ENCODE measurements at regions not wholly inside any gene's neighbourhood (a gene's known extent, or its start where the extent isn't known, plus 50 kb on each side); places are given as distances from the start of the nearest gene placed in this dataset.

- H3K9me3 ChIP-seq (ENCODE audit: low read depth, low read length): peaks cover 10% of the 10 kb centered on the region
- H3K4me1 ChIP-seq (ENCODE audit: insufficient read depth, low read length): no peaks in the 10 kb centered on the region
- no peaks in the 10 kb centered on the region for H3K27me3 ChIP-seq (ENCODE audit: insufficient read depth, low read length)
- no peak overlapping the region for H3K4me3 ChIP-seq (ENCODE audit: low read length)
Measured at GRCh38 chr18:55932675-55933074, 344.7 kb upstream of the TCF4 start.

GRCh38 chr18:55927831-55928230 is 339.8 kb upstream of the TCF4 start:
- H3K4me1 ChIP-seq (ENCODE audit: insufficient read depth, low read length): no peaks in the 10 kb centered on the region
- H3K4me3 ChIP-seq (ENCODE audit: low read length): no peak overlapping the region
- H3K9me3 ChIP-seq (ENCODE audit: low read depth, low read length): no peaks in the 10 kb centered on the region
- no peaks in the 10 kb centered on the region for H3K27me3 ChIP-seq (ENCODE audit: insufficient read depth, low read length)

DNA sequence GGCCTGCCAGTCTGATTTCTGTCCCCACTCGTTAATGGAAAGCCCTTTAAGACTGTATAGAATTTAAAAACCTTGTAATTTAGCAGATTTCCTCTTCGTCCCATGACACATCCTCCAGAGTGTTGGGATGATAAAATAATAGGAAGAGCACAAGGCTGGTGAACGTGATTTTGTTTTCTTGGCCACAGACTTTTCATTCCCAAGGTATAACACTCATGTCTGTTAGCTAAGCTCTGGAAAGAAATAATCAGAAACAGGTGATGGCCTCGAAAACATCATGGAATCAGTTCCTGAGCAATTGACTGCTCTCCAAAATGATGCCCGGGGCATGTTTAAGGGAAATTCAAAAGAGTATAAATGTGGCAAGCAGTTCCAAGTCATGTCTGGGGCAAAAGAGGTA is 337.8 kb upstream of the TCF4 start:
- no peaks in the 10 kb centered on the region for H3K9me3 ChIP-seq (ENCODE audit: low read depth, low read length)
- H3K4me3 ChIP-seq (ENCODE audit: low read length): no peak overlapping the region

GRCh38 chr18:55920063-55920462 is 332.1 kb upstream of the TCF4 start:
- no peak overlapping the region for H3K4me3 ChIP-seq (ENCODE audit: low read length)
- no peaks in the 10 kb centered on the region for H3K4me1 ChIP-seq (ENCODE audit: insufficient read depth, low read length)
- no peaks in the 10 kb centered on the region for H3K9me3 ChIP-seq (ENCODE audit: low read depth, low read length)
- H3K27me3 ChIP-seq (ENCODE audit: insufficient read depth, low read length): no peaks in the 10 kb centered on the region

More for the DNA sequence above, 337.8 kb upstream of the TCF4 start:
- H3K27me3 ChIP-seq (ENCODE audit: insufficient read depth, low read length): no peaks in the 10 kb centered on the region
- no peaks in the 10 kb centered on the region for H3K4me1 ChIP-seq (ENCODE audit: insufficient read depth, low read length)

- Histone ChIP-seq H3K4me3 (ENCODE audit: low read length) (no peak overlapping the region), H3K4me1 (ENCODE audit: insufficient read depth, low read length) (no peaks in the 10 kb centered on the region), H3K9me3 (ENCODE audit: low read depth, low read length) (no peaks in the 10 kb centered on the region)
Measured at GRCh38 chr18:55918444-55918843, 330.5 kb upstream of the TCF4 start.

GRCh38 chr18:55912919-55913318 is 324.9 kb upstream of the TCF4 start:
- no peaks in the 10 kb centered on the region for H3K4me1 ChIP-seq (ENCODE audit: insufficient read depth, low read length)
- no peak overlapping the region for H3K4me3 ChIP-seq (ENCODE audit: low read length)
- H3K27me3 ChIP-seq (ENCODE audit: insufficient read depth, low read length): no peaks in the 10 kb centered on the region
- no peaks in the 10 kb centered on the region for H3K9me3 ChIP-seq (ENCODE audit: low read depth, low read length)

More at GRCh38 chr18:55918444-55918843, 330.5 kb upstream of the TCF4 start:
- H3K27me3 ChIP-seq (ENCODE audit: insufficient read depth, low read length): no peaks in the 10 kb centered on the region

- Histone ChIP-seq H3K4me3 (ENCODE audit: low read length) (no peak overlapping the region), H3K9me3 (ENCODE audit: low read depth, low read length) (no peaks in the 10 kb centered on the region), H3K4me1 (ENCODE audit: insufficient read depth, low read length) (no peaks in the 10 kb centered on the region), H3K27me3 (ENCODE audit: insufficient read depth, low read length) (no peaks in the 10 kb centered on the region)
Measured at GRCh38 chr18:55912071-55912470, 324.1 kb upstream of the TCF4 start.

- no peaks in the 10 kb centered on the region for H3K27me3 ChIP-seq (ENCODE audit: insufficient read depth, low read length)
- H3K4me3 ChIP-seq (ENCODE audit: low read length): no peak overlapping the region
- H3K4me1 ChIP-seq (ENCODE audit: insufficient read depth, low read length): no peaks in the 10 kb centered on the region
- no peaks in the 10 kb centered on the region for H3K9me3 ChIP-seq (ENCODE audit: low read depth, low read length)
Measured at GRCh38 chr18:55910296-55910695, 322.3 kb upstream of the TCF4 start.

GRCh38 chr18:55908901-55909366 is 320.9 kb upstream of the TCF4 start:
- Histone ChIP-seq H3K4me1 (ENCODE audit: insufficient read depth, low read length) (no peaks in the 10 kb centered on the region), H3K4me3 (ENCODE audit: low read length) (no peak overlapping the region)

DNA sequence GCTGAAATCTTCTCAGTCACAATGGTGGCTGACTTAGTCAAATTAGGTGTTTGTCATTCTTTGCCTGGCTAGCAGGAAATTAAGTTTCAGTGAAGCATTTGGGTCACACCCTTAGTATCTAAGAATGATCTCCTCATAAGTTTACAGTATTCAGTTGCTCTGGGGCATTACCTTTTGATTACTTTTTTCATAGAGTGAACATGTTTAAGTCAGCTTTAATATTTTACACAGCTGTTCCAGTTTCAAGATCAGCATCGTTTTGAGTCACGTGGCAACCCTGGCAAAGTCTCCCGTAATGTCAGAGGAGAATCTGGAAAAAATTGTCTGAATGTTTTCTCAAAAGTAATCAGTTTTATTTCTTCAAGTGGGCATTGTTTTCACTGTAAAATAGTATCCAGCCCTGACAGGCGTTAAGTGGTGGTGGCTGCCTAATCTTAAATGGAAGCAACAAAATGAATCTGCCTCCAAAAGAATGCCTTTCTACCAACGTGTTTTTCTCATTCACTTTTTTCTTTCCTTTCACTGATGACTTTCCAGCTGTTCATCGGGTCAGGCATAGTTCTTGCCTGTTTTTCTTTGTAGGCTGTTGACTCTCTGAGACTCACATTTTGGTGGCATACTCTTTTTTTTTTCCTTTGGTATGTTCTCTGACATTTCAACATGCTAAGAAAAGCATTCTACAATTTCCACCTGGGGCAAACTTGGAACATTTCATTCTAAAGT is 319.6 kb upstream of the TCF4 start:
- H3K27me3 ChIP-seq (ENCODE audit: insufficient read depth, low read length): no peaks in the 10 kb centered on the region
- no peak overlapping the region for H3K4me3 ChIP-seq (ENCODE audit: low read length)
- no peaks in the 10 kb centered on the region for H3K4me1 ChIP-seq (ENCODE audit: insufficient read depth, low read length)
- no peaks in the 10 kb centered on the region for H3K9me3 ChIP-seq (ENCODE audit: low read depth, low read length)

More at GRCh38 chr18:55908901-55909366, 320.9 kb upstream of the TCF4 start:
- H3K9me3 ChIP-seq (ENCODE audit: low read depth, low read length): no peaks in the 10 kb centered on the region
- H3K27me3 ChIP-seq (ENCODE audit: insufficient read depth, low read length): no peaks in the 10 kb centered on the region

DNA sequence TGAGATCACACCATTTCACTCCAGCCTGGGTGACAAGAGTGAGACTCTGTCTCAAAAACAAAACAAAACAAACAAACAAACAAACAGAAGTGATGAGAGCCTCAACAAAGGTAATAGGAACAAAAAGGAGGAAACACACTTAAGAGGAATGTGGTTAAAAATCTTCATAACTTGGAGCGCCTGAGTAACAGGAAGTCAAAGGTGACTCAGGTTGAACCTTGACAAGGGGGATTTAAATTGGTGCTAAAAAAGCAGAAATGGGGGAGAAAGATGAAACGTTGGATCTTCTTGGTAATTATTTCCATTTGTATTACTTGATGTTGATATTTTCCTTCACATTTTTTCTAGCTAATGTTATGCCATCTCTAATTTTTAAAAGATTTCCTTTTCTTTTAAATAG is 318.5 kb upstream of the TCF4 start:
- H3K9me3 ChIP-seq (ENCODE audit: low read depth, low read length): no peaks in the 10 kb centered on the region
- no peaks in the 10 kb centered on the region for H3K27me3 ChIP-seq (ENCODE audit: insufficient read depth, low read length)
- no peak overlapping the region for H3K4me3 ChIP-seq (ENCODE audit: low read length)
- H3K4me1 ChIP-seq (ENCODE audit: insufficient read depth, low read length): no peaks in the 10 kb centered on the region

DNA sequence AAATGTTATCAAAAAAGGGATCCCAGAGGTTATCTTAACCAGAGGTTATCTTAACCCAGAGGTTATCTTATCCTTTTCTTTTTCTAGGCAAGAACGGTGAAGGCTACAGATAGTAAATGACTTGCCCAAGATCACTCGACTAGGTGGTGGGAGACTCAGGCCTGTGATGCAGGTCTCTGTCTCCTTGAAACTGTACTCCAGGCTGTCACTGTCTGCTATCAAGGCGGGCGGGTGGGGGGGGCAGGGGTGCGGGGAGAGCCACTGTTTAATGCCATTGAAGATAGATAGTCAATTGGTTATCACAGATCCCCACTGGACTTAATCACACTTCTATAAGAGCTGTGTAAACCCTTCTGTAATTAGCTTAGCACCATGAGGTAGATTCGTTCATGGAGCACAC is 315.9 kb upstream of the TCF4 start:
- Histone ChIP-seq H3K9me3 (ENCODE audit: low read depth, low read length) (no peaks in the 10 kb centered on the region), H3K4me3 (ENCODE audit: low read length) (no peak overlapping the region), H3K4me1 (ENCODE audit: insufficient read depth, low read length) (no peaks in the 10 kb centered on the region), H3K27me3 (ENCODE audit: insufficient read depth, low read length) (no peaks in the 10 kb centered on the region)

DNA sequence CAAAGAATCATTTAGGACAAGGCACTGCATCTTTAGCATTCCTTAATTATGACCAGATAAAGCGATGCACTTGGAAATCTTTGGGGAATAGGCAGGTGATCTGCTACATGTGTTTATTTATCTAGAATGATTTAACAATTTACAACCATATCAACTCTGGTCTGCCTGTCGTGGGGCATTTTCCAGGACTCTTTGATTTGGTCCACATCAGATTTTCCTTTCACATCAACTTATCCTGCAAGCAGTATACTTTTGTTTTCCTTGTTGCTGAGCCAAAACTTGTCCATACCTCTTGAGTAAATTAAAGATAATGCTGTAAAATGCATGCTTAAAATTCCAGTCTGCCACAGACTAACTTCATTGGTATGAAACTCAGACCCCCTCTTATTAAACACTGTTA is 312.4 kb upstream of the TCF4 start:
- H3K27me3 ChIP-seq (ENCODE audit: insufficient read depth, low read length): no peaks in the 10 kb centered on the region
- H3K4me1 ChIP-seq (ENCODE audit: insufficient read depth, low read length): no peaks in the 10 kb centered on the region
- H3K4me3 ChIP-seq (ENCODE audit: low read length): no peak overlapping the region
- H3K9me3 ChIP-seq (ENCODE audit: low read depth, low read length): no peaks in the 10 kb centered on the region

DNA sequence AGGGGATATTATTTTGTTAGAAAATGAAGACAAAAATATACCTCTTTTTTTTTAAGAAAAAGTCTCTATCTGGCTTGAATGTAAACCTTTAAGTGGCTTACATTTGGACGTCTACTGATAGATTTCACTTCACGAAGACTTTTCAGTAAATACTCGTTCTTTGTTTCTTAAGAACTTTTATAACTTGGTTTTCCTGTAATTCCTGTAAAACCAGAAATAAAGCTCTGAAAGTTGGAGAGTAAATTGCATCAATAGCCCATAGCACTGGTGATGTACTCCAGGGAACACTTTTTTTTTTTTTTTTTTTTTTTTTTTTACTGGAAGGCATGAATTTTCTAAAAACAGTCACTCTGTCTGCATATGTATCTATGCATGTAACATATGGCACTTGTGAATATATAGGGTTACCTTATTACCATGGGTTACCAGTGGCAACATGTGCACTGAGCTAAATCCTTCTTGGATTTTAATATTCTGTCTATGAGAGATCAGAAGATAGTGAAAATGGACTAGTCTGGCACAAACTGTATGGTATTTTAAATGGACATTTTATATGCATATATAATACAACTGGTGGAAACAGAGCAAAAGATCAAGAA is 309.2 kb upstream of the TCF4 start:
- Histone ChIP-seq H3K9me3 (ENCODE audit: low read depth, low read length) (no peaks in the 10 kb centered on the region), H3K4me3 (ENCODE audit: low read length) (no peak overlapping the region), H3K27me3 (ENCODE audit: insufficient read depth, low read length) (no peaks in the 10 kb centered on the region), H3K4me1 (ENCODE audit: insufficient read depth, low read length) (no peaks in the 10 kb centered on the region)

DNA sequence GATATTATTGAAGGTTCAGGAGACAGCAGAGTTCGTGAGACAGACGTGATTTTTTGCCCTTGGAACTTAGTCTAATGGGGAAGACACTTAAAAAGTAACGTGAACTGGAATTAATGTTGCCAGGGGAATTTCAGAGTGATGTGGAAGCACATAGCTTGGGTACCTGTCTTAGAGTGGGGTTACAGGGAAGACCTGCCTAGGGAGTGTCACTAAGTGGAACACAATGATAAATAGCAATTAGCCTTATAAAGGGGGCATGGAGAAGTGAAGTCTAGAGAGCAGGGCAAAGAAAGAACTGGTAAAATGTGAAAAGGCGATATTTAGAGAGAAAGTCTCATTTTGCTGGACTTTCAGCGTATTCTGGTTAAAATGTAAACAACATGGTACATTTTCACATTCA is 306.0 kb upstream of the TCF4 start:
- Histone ChIP-seq H3K4me1 (ENCODE audit: insufficient read depth, low read length) (no peaks in the 10 kb centered on the region), H3K27me3 (ENCODE audit: insufficient read depth, low read length) (no peaks in the 10 kb centered on the region), H3K9me3 (ENCODE audit: low read depth, low read length) (no peaks in the 10 kb centered on the region), H3K4me3 (ENCODE audit: low read length) (no peak overlapping the region)
